ENCODE measurements at regions not wholly inside any gene's neighbourhood (a gene's known extent, or its start where the extent isn't known, plus 50 kb on each side); places are given as distances from the start of the nearest gene placed in this dataset.

- no peak for DNase-seq
- Histone ChIP-seq H3K4me3 (no peak overlapping the region), H3K36me3 (no peaks in the 10 kb centered on the region), H3K27ac (no peak overlapping the region), H3K27me3 (no peaks in the 10 kb centered on the region), H3K9me3 (no peaks in the 10 kb centered on the region), H3K4me1 (no peaks in the 10 kb centered on the region)
- no peak for ATAC-seq
- TF ChIP-seq CTCF (IDR thresholded peaks at IDR 0.05) (no peak), POLR2A (IDR thresholded peaks at IDR 0.05) (no peak)
- intact Hi-C loops (cut with DNase I), result no loop called here
- 51 to 66% (median 60%) methylated on average over 2 of the region's 2 CpGs for WGBS, 4 donors
These were observed 308.7 kb upstream of the SORCS1 start for GRCh38 chr10:107473225-107473624.

DNA sequence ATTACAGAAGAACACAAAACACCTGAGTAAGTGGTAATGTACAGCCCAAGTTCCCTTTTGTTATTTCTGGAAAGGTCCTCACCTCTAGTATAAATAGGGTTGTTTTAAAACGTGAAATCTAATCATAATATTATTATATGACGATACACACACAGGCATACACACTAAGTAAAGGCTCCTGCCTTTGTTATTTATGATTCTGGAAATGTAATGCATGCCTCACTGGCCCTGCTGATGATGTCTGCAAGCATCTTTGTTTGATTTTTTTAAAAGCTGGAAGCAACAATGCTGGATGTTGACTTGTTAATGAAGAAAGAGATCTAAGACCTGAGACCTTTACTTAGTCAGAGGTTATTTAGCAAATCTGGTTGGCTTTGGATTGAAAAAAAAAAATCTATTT is 307.4 kb upstream of the SORCS1 start:
- H3K36me3 ChIP-seq, result no peaks in the 10 kb centered on the region
- intact Hi-C loops (cut with DNase I), result no loop called here
- H3K9me3 ChIP-seq, result no peaks in the 10 kb centered on the region
- TF ChIP-seq CTCF (IDR thresholded peaks at IDR 0.05) (no peak), POLR2A (IDR thresholded peaks at IDR 0.05) (no peak)
- DNase-seq, result no peak
- no peak overlapping the region for H3K4me3 ChIP-seq
- H3K27me3 ChIP-seq, result no peaks in the 10 kb centered on the region
- no peak overlapping the region for H3K27ac ChIP-seq
- H3K4me1 ChIP-seq, result no peaks in the 10 kb centered on the region
- no peak for ATAC-seq
- 64 to 80% (median 71%) methylated on average over 2 of the region's 2 CpGs for WGBS, 4 donors

- DNase-seq, result no peak
- Histone ChIP-seq H3K9me3 (no peaks in the 10 kb centered on the region), H3K4me3 (no peak overlapping the region), H3K27ac (no peak overlapping the region), H3K4me1 (no peaks in the 10 kb centered on the region), H3K27me3 (no peaks in the 10 kb centered on the region), H3K36me3 (no peaks in the 10 kb centered on the region)
- TF ChIP-seq POLR2A (IDR thresholded peaks at IDR 0.05) (no peak), CTCF (IDR thresholded peaks at IDR 0.05) (no peak)
- 57 to 64% (median 61%) methylated on average over 4 of the region's 4 CpGs for WGBS, 4 donors
- intact Hi-C loops (cut with DNase I), result no loop called here
- no peak for ATAC-seq
These were observed 289.1 kb upstream of the SORCS1 start for GRCh38 chr10:107453561-107453960.

- 55 to 65% (median 63%) methylated on average over 4 of the region's 4 CpGs for WGBS, 4 donors
- TF ChIP-seq POLR2A (IDR thresholded peaks at IDR 0.05), result no peak
- TF ChIP-seq CTCF (IDR thresholded peaks at IDR 0.05), result no peak
These were observed 286.5 kb upstream of the SORCS1 start for GRCh38 chr10:107451047-107451446.

More at GRCh38 chr10:107451047-107451446, 286.5 kb upstream of the SORCS1 start:
- DNase-seq (no peak), ATAC-seq (no peak)
- no peaks in the 10 kb centered on the region for H3K36me3 ChIP-seq
- intact Hi-C loops (cut with DNase I), result no loop called here
- H3K27me3 ChIP-seq, result no peaks in the 10 kb centered on the region
- H3K27ac ChIP-seq, result no peak overlapping the region
- H3K4me3 ChIP-seq, result no peak overlapping the region
- no peaks in the 10 kb centered on the region for H3K9me3 ChIP-seq
- no peaks in the 10 kb centered on the region for H3K4me1 ChIP-seq

All from heart left ventricle (tissue), 16 donors.